Stimulated activated naive CD8-positive, alpha-beta T cell treated with anti-CD3 and anti-CD28 coated beads, Interleukin-15, Interleukin-2, amounts not matched to agents 100 ng/mL and 50 ng/mL, for 24 hours (primary cell): ENCODE measurements at regions not wholly inside any gene's neighbourhood (a gene's known extent, or its start where the extent isn't known, plus 50 kb on each side); places are given as distances from the start of the nearest gene placed in this dataset.

Experiments
- H3K27ac Mint-ChIP-seq: one replicate; pipeline ENCODE4 v1.8.0; 2021; ENCODE audit warnings: mild to moderate bottlenecking, mixed read lengths
- H3K27me3 Mint-ChIP-seq: one replicate; pipeline ENCODE4 v1.8.0; 2021; ENCODE audit warnings: mixed read lengths
- H3K36me3 Mint-ChIP-seq: one replicate; pipeline ENCODE4 v1.8.0; 2021; ENCODE audit warnings: low read depth, mixed read lengths
- H3K4me1 Mint-ChIP-seq: one replicate; pipeline ENCODE4 v1.8.0; 2021; ENCODE audit warnings: low read depth, mixed read lengths
- H3K4me3 Mint-ChIP-seq: one replicate; pipeline ENCODE4 v1.8.0; 2021; ENCODE audit warnings: mild to moderate bottlenecking, mixed read lengths
- H3K9me3 Mint-ChIP-seq: one replicate; pipeline ENCODE4 v1.8.0; 2021; ENCODE audit warnings: mixed read lengths

DNA sequence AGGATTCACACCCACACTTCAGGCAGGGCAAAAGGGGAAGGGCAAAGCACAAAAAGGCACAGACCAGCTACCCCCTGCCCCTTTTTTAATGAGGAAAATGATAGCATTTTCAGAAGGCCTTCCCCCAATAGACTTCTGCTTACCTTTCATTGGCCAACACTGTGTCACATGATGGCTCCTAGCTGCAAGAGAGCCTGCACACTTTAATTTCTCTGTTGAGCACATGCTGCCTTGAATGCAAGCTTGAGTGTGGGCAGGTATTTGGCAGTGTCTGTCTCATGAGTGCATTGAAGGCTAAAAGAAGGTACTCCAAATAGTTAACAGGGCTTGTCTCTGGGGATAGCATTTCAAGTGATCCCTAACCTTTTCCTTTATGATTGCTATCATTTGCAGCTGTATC, 175.4 kb upstream of the NFE2L3 start:
- no peaks in the 10 kb centered on the region for H3K36me3 Mint-ChIP-seq
- no peak overlapping the region for H3K27ac Mint-ChIP-seq
- peaks cover 12% of the 10 kb centered on the region for H3K27me3 Mint-ChIP-seq
- H3K4me1 Mint-ChIP-seq: no peaks in the 10 kb centered on the region
- H3K9me3 Mint-ChIP-seq: peaks cover 5% of the 10 kb centered on the region
- H3K4me3 Mint-ChIP-seq: no peak overlapping the region

DNA sequence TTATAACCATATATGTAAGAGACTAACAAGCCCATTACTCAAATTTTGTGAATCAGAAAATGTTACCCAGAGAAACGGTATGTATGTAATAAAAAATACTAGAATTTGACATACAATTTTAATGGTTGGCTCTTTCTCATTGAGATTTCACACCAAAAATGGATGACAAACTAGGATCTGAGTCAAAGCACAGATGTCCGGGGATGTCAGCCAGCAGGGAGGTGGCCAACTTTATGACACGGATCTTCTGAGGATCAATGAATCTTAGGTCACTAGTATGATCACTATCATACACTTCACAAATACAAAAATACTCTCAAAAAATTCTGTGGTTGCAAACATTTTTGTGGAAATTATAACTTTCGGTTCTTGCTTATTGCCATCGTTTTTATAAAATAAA, 173.5 kb upstream of the NFE2L3 start:
- Mint-ChIP-seq H3K9me3 (no peaks in the 10 kb centered on the region), H3K4me3 (no peak overlapping the region), H3K36me3 (no peaks in the 10 kb centered on the region)

GRCh38 chr7:25979605-25980004, 172.4 kb upstream of the NFE2L3 start:
- Mint-ChIP-seq H3K36me3 (no peaks in the 10 kb centered on the region), H3K27ac (no peak overlapping the region), H3K27me3 (peaks cover 12% of the 10 kb centered on the region), H3K4me3 (no peak overlapping the region), H3K4me1 (no peaks in the 10 kb centered on the region), H3K9me3 (no peaks in the 10 kb centered on the region)

More for the DNA sequence above, 173.5 kb upstream of the NFE2L3 start:
- Mint-ChIP-seq H3K27me3 (peaks cover 8% of the 10 kb centered on the region), H3K4me1 (no peaks in the 10 kb centered on the region), H3K27ac (no peak overlapping the region)

GRCh38 chr7:25982684-25983083, 169.3 kb upstream of the NFE2L3 start:
- Mint-ChIP-seq H3K4me1 (no peaks in the 10 kb centered on the region), H3K27ac (no peak overlapping the region), H3K9me3 (no peaks in the 10 kb centered on the region), H3K27me3 (peaks cover 24% of the 10 kb centered on the region), H3K4me3 (no peak overlapping the region), H3K36me3 (no peaks in the 10 kb centered on the region)

DNA sequence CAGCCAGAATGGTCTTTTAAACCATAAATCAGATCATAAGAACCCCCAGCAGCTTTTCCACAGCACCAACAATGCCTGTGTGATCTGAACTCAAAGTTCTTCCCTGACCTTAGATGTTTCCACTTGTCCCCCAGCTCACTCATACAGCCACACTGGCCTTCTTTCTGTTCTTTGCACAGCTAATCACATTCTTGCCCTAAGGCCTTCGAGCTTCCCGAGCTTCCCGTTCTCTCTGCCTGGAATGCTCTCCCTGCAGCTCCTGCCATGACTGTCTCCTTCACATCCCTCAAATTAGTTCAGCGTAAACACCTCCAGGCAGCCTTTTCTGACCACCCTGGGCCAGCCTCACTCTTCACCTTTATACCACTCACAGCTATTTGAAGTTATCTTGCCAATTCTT, 166.8 kb upstream of the NFE2L3 start:
- no peaks in the 10 kb centered on the region for H3K9me3 Mint-ChIP-seq
- peaks cover 33% of the 10 kb centered on the region for H3K27me3 Mint-ChIP-seq
- no peaks in the 10 kb centered on the region for H3K36me3 Mint-ChIP-seq
- H3K4me3 Mint-ChIP-seq: no peak overlapping the region
- no peak overlapping the region for H3K27ac Mint-ChIP-seq
- H3K4me1 Mint-ChIP-seq: no peaks in the 10 kb centered on the region

- no peak overlapping the region for H3K4me3 Mint-ChIP-seq
- H3K4me1 Mint-ChIP-seq: no peaks in the 10 kb centered on the region
- H3K36me3 Mint-ChIP-seq: no peaks in the 10 kb centered on the region
- no peak overlapping the region for H3K27ac Mint-ChIP-seq
- peaks cover 31% of the 10 kb centered on the region for H3K27me3 Mint-ChIP-seq
- H3K9me3 Mint-ChIP-seq: no peaks in the 10 kb centered on the region
Measured at GRCh38 chr7:25988640-25989039, 163.4 kb upstream of the NFE2L3 start.

- no peaks in the 10 kb centered on the region for H3K4me1 Mint-ChIP-seq
- H3K9me3 Mint-ChIP-seq: no peaks in the 10 kb centered on the region
- H3K4me3 Mint-ChIP-seq: no peak overlapping the region
- peaks cover 29% of the 10 kb centered on the region for H3K27me3 Mint-ChIP-seq
- no peaks in the 10 kb centered on the region for H3K36me3 Mint-ChIP-seq
- no peak overlapping the region for H3K27ac Mint-ChIP-seq
Measured at GRCh38 chr7:25989140-25989705, 162.8 kb upstream of the NFE2L3 start.

DNA sequence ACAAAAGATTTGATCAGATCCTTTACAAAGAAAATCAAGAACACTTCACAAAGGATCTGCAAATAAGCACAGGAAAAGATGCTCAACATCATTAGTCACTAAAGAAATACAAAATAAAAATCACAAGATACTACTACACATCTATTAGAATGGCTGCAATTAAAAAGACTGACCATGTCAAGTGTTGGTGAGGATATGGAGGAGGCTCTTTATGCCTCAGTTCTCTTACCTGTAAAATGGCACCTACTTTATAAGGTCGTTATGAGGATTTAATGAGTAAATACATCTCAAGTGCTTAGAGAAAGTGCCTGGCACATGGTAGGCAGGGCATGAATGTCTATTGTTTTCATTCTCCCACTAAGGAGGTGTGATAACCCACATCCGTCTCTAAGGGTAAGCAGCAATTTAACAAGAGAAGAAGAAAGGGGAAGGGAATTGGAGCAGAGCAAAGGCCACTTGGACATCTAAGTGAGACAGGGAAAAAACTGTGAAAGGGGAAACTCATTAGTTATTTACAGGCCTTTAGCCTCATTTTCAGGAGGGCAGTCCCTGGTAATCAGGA, 157.5 kb upstream of the NFE2L3 start:
- Mint-ChIP-seq H3K27ac (no peak overlapping the region), H3K27me3 (peaks cover 42% of the 10 kb centered on the region)

GRCh38 chr7:25995216-25995615, 156.8 kb upstream of the NFE2L3 start:
- peak overlapping the region; percentile 56 for H3K27ac Mint-ChIP-seq
- no peaks in the 10 kb centered on the region for H3K4me1 Mint-ChIP-seq
- no peak overlapping the region for H3K4me3 Mint-ChIP-seq
- H3K27me3 Mint-ChIP-seq: peaks cover 37% of the 10 kb centered on the region
- no peaks in the 10 kb centered on the region for H3K9me3 Mint-ChIP-seq
- H3K36me3 Mint-ChIP-seq: no peaks in the 10 kb centered on the region

More for the DNA sequence above, 157.5 kb upstream of the NFE2L3 start:
- Mint-ChIP-seq H3K36me3 (no peaks in the 10 kb centered on the region), H3K9me3 (no peaks in the 10 kb centered on the region), H3K4me3 (no peak overlapping the region), H3K4me1 (no peaks in the 10 kb centered on the region)

GRCh38 chr7:25996006-25996408, 156.0 kb upstream of the NFE2L3 start:
- H3K4me3 Mint-ChIP-seq: no peak overlapping the region
- no peaks in the 10 kb centered on the region for H3K4me1 Mint-ChIP-seq
- H3K27me3 Mint-ChIP-seq: peaks cover 33% of the 10 kb centered on the region
- no peaks in the 10 kb centered on the region for H3K9me3 Mint-ChIP-seq
- no peak overlapping the region for H3K27ac Mint-ChIP-seq
- no peaks in the 10 kb centered on the region for H3K36me3 Mint-ChIP-seq

DNA sequence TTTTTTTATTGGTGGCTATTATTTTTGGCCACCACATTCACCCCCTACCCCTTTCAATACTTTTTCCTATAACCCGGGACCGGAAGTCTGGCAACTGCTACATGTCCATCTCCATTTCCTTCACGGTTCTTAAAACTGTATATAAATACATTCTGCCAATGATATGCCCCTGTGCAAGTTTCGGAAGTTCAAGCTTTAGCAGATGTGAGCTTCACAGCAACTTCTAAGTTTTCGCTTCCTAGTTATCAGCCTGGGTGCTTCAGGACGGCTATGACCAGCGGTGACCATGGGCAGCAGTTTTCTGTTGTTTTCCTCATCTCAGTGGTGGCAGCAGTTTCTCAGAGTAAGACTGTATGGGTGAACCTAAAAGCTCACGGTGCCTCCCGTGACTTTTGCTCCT, 153.5 kb upstream of the NFE2L3 start:
- H3K4me1 Mint-ChIP-seq: no peaks in the 10 kb centered on the region
- peaks cover 40% of the 10 kb centered on the region for H3K27me3 Mint-ChIP-seq
- H3K36me3 Mint-ChIP-seq: no peaks in the 10 kb centered on the region
- H3K27ac Mint-ChIP-seq: no peak overlapping the region
- H3K4me3 Mint-ChIP-seq: no peak overlapping the region
- H3K9me3 Mint-ChIP-seq: no peaks in the 10 kb centered on the region

DNA sequence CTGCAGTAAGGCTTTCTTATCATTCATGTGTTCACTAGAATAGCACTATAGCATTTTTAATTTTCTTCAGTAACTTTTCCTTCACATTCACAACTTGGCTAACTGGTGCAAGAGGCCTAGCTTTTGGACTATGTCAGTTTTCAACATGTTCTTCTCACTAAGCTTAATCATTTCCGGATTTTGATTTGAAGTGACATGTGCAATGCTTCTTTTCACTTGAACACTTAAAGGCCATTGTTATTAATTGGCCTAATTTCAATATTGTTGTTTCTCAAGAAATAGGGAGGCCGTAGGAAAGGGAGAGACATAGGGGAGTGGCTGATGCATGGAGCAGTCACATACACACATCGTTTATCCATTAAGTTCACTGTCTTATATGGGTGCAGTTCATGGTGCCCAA, 151.2 kb upstream of the NFE2L3 start:
- Mint-ChIP-seq H3K36me3 (no peaks in the 10 kb centered on the region), H3K27me3 (peaks cover 24% of the 10 kb centered on the region), H3K4me3 (no peak overlapping the region), H3K4me1 (no peaks in the 10 kb centered on the region), H3K27ac (no peak overlapping the region), H3K9me3 (no peaks in the 10 kb centered on the region)

DNA sequence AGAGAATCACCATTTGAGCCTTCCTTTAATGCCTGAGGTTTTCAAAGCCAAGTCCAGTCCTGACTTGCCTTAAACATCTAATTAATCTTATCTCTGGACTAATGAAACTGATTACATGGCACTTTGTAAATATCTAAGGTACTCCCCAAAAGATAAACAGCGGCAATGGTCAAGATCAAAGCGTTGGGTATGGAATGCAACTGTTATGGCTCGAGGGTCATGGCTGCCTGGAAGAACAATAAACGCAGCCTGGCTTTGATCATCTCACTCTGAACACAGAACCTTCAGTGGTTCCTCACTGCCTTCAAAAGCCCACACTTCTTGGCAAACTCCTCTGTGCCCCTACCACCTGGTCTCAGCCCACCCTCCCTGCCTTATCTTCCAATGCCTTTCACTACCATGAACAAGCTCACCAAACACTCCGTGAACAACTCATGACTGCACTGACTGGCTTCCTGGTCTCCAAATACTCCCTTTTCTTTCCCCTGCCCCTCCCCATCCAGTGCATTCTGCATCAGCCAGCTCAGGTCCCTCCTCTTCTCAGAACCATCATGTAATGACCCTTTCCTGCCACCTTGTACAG, 150.2 kb upstream of the NFE2L3 start:
- Mint-ChIP-seq H3K27me3 (peaks cover 20% of the 10 kb centered on the region), H3K27ac (no peak overlapping the region), H3K9me3 (no peaks in the 10 kb centered on the region), H3K36me3 (no peaks in the 10 kb centered on the region), H3K4me3 (no peak overlapping the region), H3K4me1 (no peaks in the 10 kb centered on the region)

DNA sequence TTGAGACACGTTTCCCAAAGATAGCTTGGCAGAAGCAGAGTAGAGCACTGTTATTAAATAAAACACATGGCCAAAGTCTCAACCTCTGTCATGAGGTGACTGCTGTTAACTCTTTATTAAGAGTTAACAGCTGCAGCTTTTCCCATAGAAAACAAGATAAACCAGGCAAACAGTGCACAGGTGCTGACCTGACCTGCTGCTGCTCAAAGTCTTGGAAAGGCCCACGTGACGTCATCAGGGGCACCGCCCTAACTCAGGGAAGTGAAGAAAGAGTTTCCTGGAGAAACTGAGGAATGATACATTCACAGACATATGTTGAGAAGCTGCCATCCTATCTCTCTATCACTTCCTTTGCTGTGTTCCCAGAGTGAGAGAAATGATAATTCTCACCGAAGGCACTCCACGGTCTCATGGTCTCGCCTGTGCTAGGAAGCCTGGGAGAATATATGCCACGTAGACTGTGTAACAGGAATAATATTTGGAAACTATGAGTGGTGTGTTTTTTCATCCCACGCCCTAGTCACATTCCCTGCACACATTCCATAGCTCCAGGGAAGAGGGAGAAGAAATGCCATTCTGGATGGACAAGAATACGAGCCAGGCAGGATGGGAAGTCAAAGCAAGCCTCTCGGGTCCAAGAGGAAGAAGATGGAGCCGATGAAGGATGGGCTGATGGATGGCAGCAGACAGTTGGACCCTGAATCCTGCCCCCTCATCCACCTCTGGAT, 146.2 kb upstream of the NFE2L3 start:
- H3K4me3 Mint-ChIP-seq: no peak overlapping the region
- H3K4me1 Mint-ChIP-seq: no peaks in the 10 kb centered on the region
- H3K9me3 Mint-ChIP-seq: no peaks in the 10 kb centered on the region
- no peaks in the 10 kb centered on the region for H3K36me3 Mint-ChIP-seq
- H3K27me3 Mint-ChIP-seq: peaks cover 24% of the 10 kb centered on the region
- no peak overlapping the region for H3K27ac Mint-ChIP-seq

DNA sequence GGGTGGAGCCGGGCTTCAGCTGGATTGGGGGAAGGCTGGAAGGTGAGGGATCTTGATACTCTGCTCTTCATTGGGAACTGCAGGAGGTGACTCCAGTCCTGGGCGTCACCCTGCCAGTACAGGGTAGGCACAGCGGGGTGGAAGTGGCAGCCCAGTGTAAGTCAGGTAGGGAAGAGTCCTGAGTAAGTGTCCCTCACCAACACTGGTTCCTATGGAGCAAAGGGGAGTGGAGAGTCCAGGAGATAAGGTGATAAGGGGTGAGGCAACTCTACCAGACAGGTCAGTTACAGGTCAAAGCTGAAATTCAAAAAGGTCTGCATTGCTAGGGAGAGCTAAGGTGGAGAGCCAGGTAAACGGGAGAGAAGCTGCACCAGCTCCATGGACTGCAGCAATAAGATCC, 145.6 kb upstream of the NFE2L3 start:
- Mint-ChIP-seq H3K4me3 (no peak overlapping the region), H3K27ac (no peak overlapping the region), H3K9me3 (no peaks in the 10 kb centered on the region), H3K4me1 (no peaks in the 10 kb centered on the region), H3K27me3 (peaks cover 24% of the 10 kb centered on the region), H3K36me3 (no peaks in the 10 kb centered on the region)
